Cardiac muscle cell (in vitro differentiated cells and primary cell): ENCODE measurements at regions not wholly inside any gene's neighbourhood (a gene's known extent, or its start where the extent isn't known, plus 50 kb on each side); places are given as distances from the start of the nearest gene placed in this dataset.
"Not testable (repeated sequence)": the region's sequence is repeated elsewhere in the genome, so short reads cannot be mapped to it uniquely, and the experiment has no call there.

Experiments used
- DNase-seq, 2 donors: peaks; one replicate each; pipeline versions ENCODE4 v3.0.0 to v3.0.0-alpha.2; 2010 to 2017; ENCODE audit warnings: low read depth in 1 of 2, low spot score in 1 of 2
- H3K27ac ChIP-seq: fragments of 200-600 bp; sonication (generic); 2 replicates; pipeline ENCODE4 v1.5.1; 2016
- H3K27me3 ChIP-seq: fragments of 200-600 bp; sonication (generic); 2 replicates; pipeline ENCODE4 v1.6.0; 2016; ENCODE audit warnings: control low read depth
- H3K36me3 ChIP-seq: fragments of 200-600 bp; sonication (generic); 2 replicates; pipeline ENCODE4 v1.5.1; 2016; ENCODE audit warnings: control low read depth
- H3K4me1 ChIP-seq: fragments of 200-600 bp; sonication (generic); 2 replicates; pipeline ENCODE4 v1.8.1; 2017; ENCODE audit warnings: low read depth, mild to moderate bottlenecking, mixed run types
- H3K4me3 ChIP-seq: fragments of 200-600 bp; sonication (generic); 2 replicates; pipeline ENCODE4 v1.5.1; 2016; ENCODE audit warnings: mild to moderate bottlenecking
- H3K9me3 ChIP-seq: fragments of 200-600 bp; sonication (generic); 2 replicates; pipeline ENCODE4 v1.5.1; 2017; ENCODE audit warnings: low read depth, mild to moderate bottlenecking, control low read depth
- TF ChIP-seq, protein P1 (sequence below): IDR thresholded peaks from 2 replicates; pipeline ENCODE4 v1.5.1; 2012; ENCODE audit warnings: low read depth, mild to moderate bottlenecking, low read length

DNA sequence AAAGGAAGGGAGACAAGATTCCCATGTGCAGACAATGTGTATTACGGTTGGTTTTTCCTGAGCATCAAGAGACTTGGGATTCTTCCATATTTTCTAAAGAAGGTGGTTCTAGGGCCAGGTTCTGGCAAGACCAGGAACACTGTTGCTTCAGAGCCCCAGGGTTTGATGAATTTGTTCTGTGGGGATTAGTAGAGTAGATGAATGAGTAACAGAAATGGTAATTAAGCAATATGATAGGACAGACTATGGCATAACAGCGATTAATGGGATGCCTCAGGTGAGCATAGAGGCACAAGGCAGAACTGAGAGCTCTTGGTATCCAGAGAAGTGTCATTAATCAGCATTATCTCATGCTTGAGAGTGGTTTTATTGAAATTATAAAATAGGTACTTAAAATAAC lies 82.8 kb upstream of the PNPT1 start:
- Histone ChIP-seq H3K4me1 (no peaks in the 10 kb centered on the region), H3K27ac (no peak overlapping the region), H3K36me3 (no peaks in the 10 kb centered on the region), H3K27me3 (no peaks in the 10 kb centered on the region), H3K9me3 (no peaks in the 10 kb centered on the region), H3K4me3 (no peak overlapping the region)
- TF ChIP-seq, protein P1, sequence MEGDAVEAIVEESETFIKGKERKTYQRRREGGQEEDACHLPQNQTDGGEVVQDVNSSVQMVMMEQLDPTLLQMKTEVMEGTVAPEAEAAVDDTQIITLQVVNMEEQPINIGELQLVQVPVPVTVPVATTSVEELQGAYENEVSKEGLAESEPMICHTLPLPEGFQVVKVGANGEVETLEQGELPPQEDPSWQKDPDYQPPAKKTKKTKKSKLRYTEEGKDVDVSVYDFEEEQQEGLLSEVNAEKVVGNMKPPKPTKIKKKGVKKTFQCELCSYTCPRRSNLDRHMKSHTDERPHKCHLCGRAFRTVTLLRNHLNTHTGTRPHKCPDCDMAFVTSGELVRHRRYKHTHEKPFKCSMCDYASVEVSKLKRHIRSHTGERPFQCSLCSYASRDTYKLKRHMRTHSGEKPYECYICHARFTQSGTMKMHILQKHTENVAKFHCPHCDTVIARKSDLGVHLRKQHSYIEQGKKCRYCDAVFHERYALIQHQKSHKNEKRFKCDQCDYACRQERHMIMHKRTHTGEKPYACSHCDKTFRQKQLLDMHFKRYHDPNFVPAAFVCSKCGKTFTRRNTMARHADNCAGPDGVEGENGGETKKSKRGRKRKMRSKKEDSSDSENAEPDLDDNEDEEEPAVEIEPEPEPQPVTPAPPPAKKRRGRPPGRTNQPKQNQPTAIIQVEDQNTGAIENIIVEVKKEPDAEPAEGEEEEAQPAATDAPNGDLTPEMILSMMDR: no peak
- no peak for DNase-seq

DNA sequence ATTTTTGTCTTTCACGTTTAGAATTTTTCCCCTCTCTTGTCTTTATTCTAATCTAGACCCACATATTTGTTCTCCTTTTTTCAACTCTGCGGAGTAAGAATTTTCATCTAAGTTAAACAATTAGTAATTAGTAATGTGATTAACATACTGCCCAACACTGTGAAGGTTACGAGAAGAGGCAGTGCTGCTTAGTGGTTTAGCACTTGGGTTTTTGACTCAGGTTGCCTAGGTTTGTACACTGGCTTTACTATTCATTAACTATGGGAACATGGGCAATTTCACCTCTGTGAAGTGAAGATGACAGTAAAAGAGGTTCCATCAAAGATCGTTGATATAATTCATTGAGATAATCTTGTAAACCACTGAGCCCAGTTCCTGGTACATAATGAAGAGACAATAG lies 82.2 kb upstream of the PNPT1 start:
- Histone ChIP-seq H3K27me3 (no peaks in the 10 kb centered on the region), H3K4me1 (no peaks in the 10 kb centered on the region), H3K4me3 (no peak overlapping the region), H3K27ac (no peak overlapping the region), H3K36me3 (no peaks in the 10 kb centered on the region), H3K9me3 (no peaks in the 10 kb centered on the region)
- no peak for DNase-seq
- TF ChIP-seq, protein P1: no peak

DNA sequence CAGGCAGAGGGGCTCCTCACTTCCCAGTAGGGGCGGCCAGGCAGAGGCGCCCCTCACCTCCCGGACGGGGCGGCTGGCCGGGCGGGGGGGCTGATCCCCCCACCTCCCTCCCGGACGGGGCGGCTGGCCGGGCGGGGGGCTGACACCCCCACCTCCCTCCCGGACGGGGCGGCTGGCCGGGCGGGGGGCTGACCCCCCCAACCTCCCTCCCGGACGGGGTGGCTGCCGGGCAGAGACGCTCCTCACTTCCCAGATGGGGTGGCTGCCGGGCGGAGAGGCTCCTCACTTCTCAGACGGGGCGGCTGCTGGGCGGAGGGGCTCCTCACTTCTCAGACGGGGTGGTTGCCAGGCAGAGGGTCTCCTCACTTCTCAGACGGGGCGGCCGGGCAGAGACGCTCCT lies 80.0 kb upstream of the PNPT1 start:
- not testable (repeated sequence) for DNase-seq, H3K27ac ChIP-seq, H3K27me3 ChIP-seq, H3K4me1 ChIP-seq, H3K4me3 ChIP-seq, H3K9me3 ChIP-seq, H3K36me3 ChIP-seq

DNA sequence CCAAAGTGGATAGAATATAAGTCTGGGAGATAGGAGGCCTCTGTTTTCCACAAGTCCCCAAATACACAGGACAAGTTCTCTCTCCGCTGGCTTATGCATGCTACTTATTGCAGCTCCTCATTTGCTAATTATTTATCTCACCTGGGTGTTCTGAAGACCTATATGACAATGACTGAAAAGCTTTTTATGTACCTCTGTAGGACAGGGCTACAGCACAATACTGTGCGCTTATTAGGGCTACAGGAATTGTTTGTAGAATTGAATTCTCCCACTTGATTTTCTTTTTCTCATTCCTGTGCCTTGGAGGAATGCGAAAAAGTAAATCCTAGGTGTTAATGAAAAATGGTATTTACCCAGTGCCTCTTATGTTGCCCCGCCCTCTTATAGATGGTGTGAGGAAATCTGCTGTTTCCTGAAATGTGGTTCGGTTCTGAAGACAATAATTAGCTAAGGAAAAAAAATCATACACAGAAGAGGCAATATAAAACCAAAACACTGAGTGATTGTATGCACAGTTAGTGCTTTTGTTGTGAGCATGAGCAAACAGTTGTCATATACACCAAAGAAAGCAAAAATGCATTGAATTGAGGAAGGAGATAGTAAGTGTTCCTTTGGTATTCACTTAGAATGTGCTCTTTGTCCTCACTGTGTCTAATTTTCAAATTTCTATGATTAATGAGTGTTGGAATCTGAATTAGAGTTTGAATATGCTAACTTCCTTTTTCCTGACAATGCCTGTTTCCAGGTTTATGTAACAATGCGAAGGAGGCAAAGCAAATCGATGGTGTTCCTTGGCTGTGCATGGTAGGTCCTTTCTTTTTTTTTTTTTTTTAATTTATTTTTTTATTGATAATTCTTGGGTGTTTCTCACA lies 78.7 kb upstream of the PNPT1 start:
- TF ChIP-seq, protein P1: no peak
- DNase-seq: no peak
- Histone ChIP-seq H3K9me3 (no peaks in the 10 kb centered on the region), H3K4me1 (no peaks in the 10 kb centered on the region), H3K27me3 (peaks cover 4% of the 10 kb centered on the region), H3K4me3 (no peak overlapping the region), H3K27ac (no peak overlapping the region), H3K36me3 (no peaks in the 10 kb centered on the region)

DNA sequence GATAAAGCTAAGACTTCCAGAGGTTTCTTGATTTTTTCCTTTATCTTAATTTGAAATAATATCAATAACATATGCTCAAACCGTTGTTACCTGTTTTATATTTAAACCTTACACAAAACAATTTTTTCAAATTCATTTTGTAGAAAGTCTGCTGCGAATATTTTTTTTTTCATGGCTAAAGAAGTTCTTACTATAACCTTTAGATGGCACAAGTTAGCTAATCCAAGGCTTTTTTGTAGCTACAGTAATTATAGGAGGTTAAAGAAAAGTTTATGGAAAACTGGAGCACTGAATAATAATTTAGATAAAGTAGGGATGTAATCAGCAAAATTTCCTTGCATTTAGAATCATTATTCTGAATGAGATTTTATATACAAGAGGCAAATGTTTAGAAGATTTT lies 78.0 kb upstream of the PNPT1 start:
- H3K27ac ChIP-seq: no peak overlapping the region
- peaks cover 4% of the 10 kb centered on the region for H3K27me3 ChIP-seq
- DNase-seq: peak; percentile 35 to 69
- H3K9me3 ChIP-seq: no peaks in the 10 kb centered on the region
- H3K36me3 ChIP-seq: no peaks in the 10 kb centered on the region
- no peaks in the 10 kb centered on the region for H3K4me1 ChIP-seq
- TF ChIP-seq, protein P1: peak; percentile 64
- H3K4me3 ChIP-seq: no peak overlapping the region

DNA sequence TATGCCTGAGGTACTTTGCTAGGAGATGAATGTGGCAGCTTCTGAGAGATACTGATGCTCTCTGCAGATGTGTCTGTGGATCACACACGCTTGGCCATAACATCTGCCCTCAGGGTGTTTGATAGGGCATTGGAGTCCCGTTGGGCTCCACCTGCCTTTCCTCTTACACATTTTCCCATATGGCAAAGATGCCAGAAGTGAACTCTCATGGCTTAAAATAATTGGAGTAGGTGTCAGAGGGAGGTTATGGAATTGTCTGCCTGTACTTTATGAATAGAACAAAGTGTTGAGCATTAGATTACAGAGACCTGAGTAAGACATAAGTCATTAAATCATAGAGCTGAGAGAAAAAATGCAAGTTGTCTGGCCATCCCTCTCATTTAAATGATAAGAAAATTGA lies 75.3 kb upstream of the PNPT1 start:
- H3K9me3 ChIP-seq: no peaks in the 10 kb centered on the region
- H3K27me3 ChIP-seq: peaks cover 4% of the 10 kb centered on the region
- H3K27ac ChIP-seq: no peak overlapping the region
- TF ChIP-seq, protein P1: no peak
- no peaks in the 10 kb centered on the region for H3K36me3 ChIP-seq
- H3K4me1 ChIP-seq: no peaks in the 10 kb centered on the region
- no peak for DNase-seq
- no peak overlapping the region for H3K4me3 ChIP-seq
